Trophoblast cell (in vitro differentiated cells and primary cell): ENCODE measurements at regions not wholly inside any gene's neighbourhood (a gene's known extent, or its start where the extent isn't known, plus 50 kb on each side); places are given as distances from the start of the nearest gene placed in this dataset.

ENCODE experiments used
- DNase-seq, 2 donors: peaks; one replicate each; pipeline ENCODE4 v3.0.0-alpha.2; 2016
- H2AFZ ChIP-seq: 2 replicates; pipeline ENCODE4 v1.6.1; 2013; ENCODE audit warnings: low read length, moderate library complexity, mild to moderate bottlenecking; ENCODE audit not compliant: insufficient read depth, poor library complexity
- H2AK5ac ChIP-seq: 2 replicates; pipeline ENCODE4 v1.6.1; 2013; ENCODE audit warnings: mild to moderate bottlenecking, low read length
- H2BK120ac ChIP-seq: 2 replicates; pipeline ENCODE4 v1.6.1; 2013; ENCODE audit warnings: low read length, mild to moderate bottlenecking, moderate library complexity; ENCODE audit not compliant: insufficient read depth, poor library complexity
- H2BK12ac ChIP-seq: 2 replicates; pipeline ENCODE4 v1.6.1; 2013; ENCODE audit warnings: mild to moderate bottlenecking, low read length, moderate library complexity
- H2BK5ac ChIP-seq: 2 replicates; pipeline ENCODE4 v1.6.1; 2013; ENCODE audit warnings: low read length, low read depth, moderate library complexity, mild to moderate bottlenecking; ENCODE audit not compliant: poor library complexity
- H3K14ac ChIP-seq: 2 replicates; pipeline ENCODE4 v1.6.1; 2013; ENCODE audit warnings: mild to moderate bottlenecking, low read length
- H3K18ac ChIP-seq: 2 replicates; pipeline ENCODE4 v1.6.1; 2013; ENCODE audit warnings: mild to moderate bottlenecking, low read length
- H3K23ac ChIP-seq: 2 replicates; pipeline ENCODE4 v1.6.1; 2013; ENCODE audit warnings: low read length
- H3K27ac ChIP-seq: 2 replicates; pipeline ENCODE4 v1.5.1; 2013; ENCODE audit warnings: low read depth, mild to moderate bottlenecking, inconsistent platforms, low read length, moderate library complexity
- H3K27me3 ChIP-seq: 2 replicates; pipeline ENCODE4 v1.6.1; 2013; ENCODE audit warnings: inconsistent platforms, mild to moderate bottlenecking, low read length, moderate library complexity; ENCODE audit not compliant: insufficient read depth
- H3K36me3 ChIP-seq, 2 experiments: 1 replicate in 1 of 2; 2 replicates in 1 of 2; pipeline ENCODE4 v1.6.1; 2013; ENCODE audit warnings: low read length in 2 of 2, mild to moderate bottlenecking in 2 of 2, moderate library complexity in 1 of 2; ENCODE audit not compliant: insufficient read depth in 2 of 2, control insufficient read depth in 1 of 2
- H3K4ac ChIP-seq: 2 replicates; pipeline ENCODE4 v1.6.1; 2013; ENCODE audit warnings: low read depth, mild to moderate bottlenecking, low read length, moderate library complexity
- H3K4me1 ChIP-seq, 2 experiments: 1 replicate in 1 of 2; 2 replicates in 1 of 2; pipeline ENCODE4 v1.6.1; 2013; ENCODE audit warnings: low read length in 2 of 2, mild to moderate bottlenecking in 2 of 2, moderate library complexity in 1 of 2; ENCODE audit not compliant: insufficient read depth in 2 of 2, control insufficient read depth in 1 of 2
- H3K4me2 ChIP-seq: 2 replicates; pipeline ENCODE4 v1.6.1; 2013; ENCODE audit warnings: inconsistent platforms, mild to moderate bottlenecking, low read length, moderate library complexity
- H3K4me3 ChIP-seq: 2 replicates; pipeline ENCODE4 v1.5.1; 2013; ENCODE audit warnings: mild to moderate bottlenecking, low read depth, low read length, inconsistent platforms
- H3K79me1 ChIP-seq: one replicate; pipeline ENCODE4 v1.6.1; 2013; ENCODE audit warnings: low read length
- H3K79me2 ChIP-seq: 2 replicates; pipeline ENCODE4 v1.6.1; 2013; ENCODE audit warnings: low read length, mild to moderate bottlenecking; ENCODE audit not compliant: control insufficient read depth, insufficient read depth, poor library complexity
- H3K9ac ChIP-seq: 2 replicates; pipeline ENCODE4 v1.6.1; 2013; ENCODE audit warnings: mild to moderate bottlenecking, low read length
- H3K9me3 ChIP-seq: 2 replicates; pipeline ENCODE4 v1.6.1; 2013; ENCODE audit warnings: low read depth, mild to moderate bottlenecking, control low read depth, inconsistent platforms, low read length; ENCODE audit not compliant: insufficient read depth
- H4K12ac ChIP-seq: 2 replicates; pipeline ENCODE4 v1.6.1; 2013; ENCODE audit warnings: low read depth, mild to moderate bottlenecking, low read length, moderate library complexity
- H4K8ac ChIP-seq: 2 replicates; pipeline ENCODE4 v1.6.1; 2013; ENCODE audit warnings: low read depth, mild to moderate bottlenecking, low read length, moderate library complexity
- H4K91ac ChIP-seq: one replicate; pipeline ENCODE4 v1.6.1; 2013; ENCODE audit warnings: low read depth, mild to moderate bottlenecking, low read length, moderate library complexity
- WGBS: extraction: QIAGEN DNeasy Blood & Tissue Kit; methylation state at CpG from one replicate; pipeline ENCODE4 v1.1.7; 2013; ENCODE audit warnings: missing lambda C conversion rate; ENCODE audit not compliant: insufficient read length, insufficient coverage; ENCODE audit errors: extremely low coverage; 5-methylcytosine and 5-hydroxymethylcytosine counted together

DNA sequence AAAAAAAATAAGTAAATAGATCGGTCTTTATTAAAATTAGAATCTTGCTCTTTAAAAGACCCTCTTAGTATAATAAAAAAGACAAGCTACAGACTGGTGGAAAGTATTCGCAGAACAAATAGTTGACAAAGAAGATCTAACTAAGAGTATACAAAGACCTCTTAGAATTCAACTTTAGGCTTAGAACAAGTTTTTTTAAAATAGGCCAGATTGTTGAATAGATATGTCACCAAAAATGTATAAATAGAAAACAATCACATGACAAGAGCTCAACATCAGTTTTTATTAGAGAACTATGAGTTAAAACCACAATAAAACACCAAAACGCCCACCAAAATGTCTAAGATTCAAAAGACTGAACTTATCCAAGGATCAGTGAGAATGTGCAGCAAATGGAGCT is 632.7 kb upstream of the PTCHD4 start:
- no peak overlapping the region for H4K8ac ChIP-seq
- no peak overlapping the region for H2BK120ac ChIP-seq
- no peak overlapping the region for H2AFZ ChIP-seq
- no peaks in the 10 kb centered on the region for H3K9me3 ChIP-seq
- no peak overlapping the region for H3K18ac ChIP-seq
- no peak overlapping the region for H2BK5ac ChIP-seq
- DNase-seq: no peak
- H2AK5ac ChIP-seq: no peak overlapping the region
- H3K4me2 ChIP-seq: no peak overlapping the region
- no peak overlapping the region for H3K4me3 ChIP-seq
- H3K79me1 ChIP-seq: no peaks in the 10 kb centered on the region
- WGBS: no CpG with 5 or more reads among the region's 3 CpGs
- H3K4ac ChIP-seq: no peak overlapping the region
- no peak overlapping the region for H3K27ac ChIP-seq
- H3K27me3 ChIP-seq: no peaks in the 10 kb centered on the region
- no peaks in the 10 kb centered on the region for H3K36me3 ChIP-seq
- no peak overlapping the region for H4K12ac ChIP-seq
- H3K23ac ChIP-seq: no peak overlapping the region
- H2BK12ac ChIP-seq: no peak overlapping the region
- H3K9ac ChIP-seq: no peak overlapping the region
- H3K4me1 ChIP-seq: no peaks in the 10 kb centered on the region
- H3K79me2 ChIP-seq: no peaks in the 10 kb centered on the region
- H4K91ac ChIP-seq: no peak overlapping the region
- H3K14ac ChIP-seq: no peak overlapping the region

DNA sequence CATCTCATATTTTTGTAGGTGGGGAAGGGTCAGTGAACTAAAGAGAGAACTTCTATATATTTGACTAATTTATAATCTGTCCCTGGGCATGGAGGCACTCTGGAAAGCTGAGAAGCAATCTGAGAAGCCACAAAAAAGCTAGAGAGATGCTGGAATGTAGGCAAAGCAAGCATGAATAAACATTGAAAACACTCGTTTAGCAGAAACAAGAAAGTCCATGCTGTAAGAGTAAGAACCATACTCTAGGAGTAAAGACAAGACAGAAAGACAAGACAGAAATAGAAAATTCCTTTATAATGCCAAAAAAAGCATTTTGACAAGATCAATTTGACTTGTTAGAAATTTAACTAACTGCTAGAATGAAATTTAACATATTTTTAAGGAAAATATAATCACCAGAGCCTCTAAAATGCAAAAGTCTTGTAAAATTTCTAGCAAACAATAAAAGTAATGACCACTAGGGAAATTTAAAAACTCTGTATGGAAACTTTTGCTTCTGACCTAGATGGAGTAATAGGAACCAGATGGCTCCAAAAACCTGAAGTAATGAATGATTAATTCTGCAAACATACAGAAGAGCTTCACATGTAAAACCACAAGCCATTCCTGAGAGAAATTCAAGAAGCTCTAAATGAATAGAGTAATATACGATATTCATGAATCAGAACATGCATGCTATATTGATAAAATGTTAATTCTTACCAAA is 625.7 kb upstream of the PTCHD4 start:
- Histone ChIP-seq H3K4me2 (no peak overlapping the region), H4K8ac (no peak overlapping the region), H2AK5ac (no peak overlapping the region), H3K4me3 (no peak overlapping the region), H3K27ac (no peak overlapping the region), H2BK5ac (no peak overlapping the region), H3K4ac (no peak overlapping the region), H2BK12ac (no peak overlapping the region), H2BK120ac (no peak overlapping the region), H3K9me3 (no peaks in the 10 kb centered on the region), H3K36me3 (no peaks in the 10 kb centered on the region), H3K79me1 (no peaks in the 10 kb centered on the region), H3K9ac (no peak overlapping the region), H4K91ac (no peak overlapping the region), H4K12ac (no peak overlapping the region), H2AFZ (no peak overlapping the region), H3K18ac (no peak overlapping the region), H3K27me3 (no peaks in the 10 kb centered on the region), H3K14ac (no peak overlapping the region), H3K23ac (no peak overlapping the region), H3K4me1 (no peaks in the 10 kb centered on the region), H3K79me2 (no peaks in the 10 kb centered on the region)
- WGBS: no CpG with 5 or more reads among the region's 2 CpGs
- DNase-seq: no peak

DNA sequence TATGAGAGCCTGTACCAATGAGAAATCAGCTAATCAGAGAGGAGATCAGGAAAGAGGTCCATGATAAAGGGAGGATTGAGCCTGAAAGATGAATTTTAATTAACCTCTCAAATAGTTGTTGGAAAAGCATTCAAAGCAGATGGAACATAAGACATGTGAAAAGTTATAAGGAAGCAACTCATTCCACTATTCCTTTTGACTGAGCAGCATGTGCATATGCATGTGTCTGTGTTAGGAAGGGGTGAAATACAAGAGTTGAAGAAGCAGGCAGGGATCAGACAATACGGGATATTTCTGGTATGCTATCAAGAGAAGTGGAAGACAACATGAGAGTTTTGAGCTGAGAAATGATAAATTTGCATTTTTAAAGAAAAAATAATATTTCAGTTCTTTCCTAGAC is 624.8 kb upstream of the PTCHD4 start:
- Histone ChIP-seq H3K4me3 (no peak overlapping the region), H2AK5ac (no peak overlapping the region), H2AFZ (no peak overlapping the region), H3K36me3 (no peaks in the 10 kb centered on the region), H3K14ac (no peak overlapping the region), H2BK5ac (no peak overlapping the region), H2BK120ac (no peak overlapping the region), H3K4me2 (no peak overlapping the region), H3K23ac (no peak overlapping the region), H3K4ac (no peak overlapping the region), H3K27me3 (no peaks in the 10 kb centered on the region), H3K9me3 (no peaks in the 10 kb centered on the region), H3K4me1 (no peaks in the 10 kb centered on the region), H3K18ac (no peak overlapping the region), H3K9ac (no peak overlapping the region), H4K91ac (no peak overlapping the region), H3K27ac (no peak overlapping the region), H4K8ac (no peak overlapping the region), H2BK12ac (no peak overlapping the region), H4K12ac (no peak overlapping the region), H3K79me2 (no peaks in the 10 kb centered on the region), H3K79me1 (no peaks in the 10 kb centered on the region)
- no CpG with 5 or more reads among the region's 1 CpG for WGBS
- DNase-seq: no peak

DNA sequence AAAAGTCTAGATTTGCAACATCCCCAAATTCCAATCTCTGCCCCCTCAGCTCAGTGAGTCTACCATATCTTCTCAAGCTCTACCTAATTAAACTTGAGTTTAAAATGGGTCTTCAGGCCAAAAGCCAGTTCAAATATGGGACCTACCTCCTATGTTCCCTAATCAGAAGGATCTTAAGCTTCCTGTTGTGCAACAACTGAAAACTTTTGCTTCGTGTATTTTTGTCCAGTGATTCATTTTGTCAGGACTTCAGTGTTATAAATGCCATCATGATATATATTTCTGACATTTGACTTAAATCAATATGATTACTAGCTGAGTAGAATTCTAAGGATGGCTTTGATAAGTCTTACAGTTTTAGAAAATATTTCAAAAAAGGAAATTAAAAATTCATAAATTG is 622.6 kb upstream of the PTCHD4 start:
- Histone ChIP-seq H3K18ac (no peak overlapping the region), H2BK12ac (no peak overlapping the region), H2AFZ (no peak overlapping the region), H3K27ac (no peak overlapping the region), H3K4me1 (no peaks in the 10 kb centered on the region), H3K4me3 (no peak overlapping the region), H3K9ac (no peak overlapping the region), H3K23ac (no peak overlapping the region), H2BK120ac (no peak overlapping the region), H3K27me3 (no peaks in the 10 kb centered on the region), H3K36me3 (no peaks in the 10 kb centered on the region), H4K8ac (no peak overlapping the region), H3K9me3 (no peaks in the 10 kb centered on the region), H4K91ac (no peak overlapping the region), H4K12ac (no peak overlapping the region), H3K14ac (no peak overlapping the region), H2BK5ac (no peak overlapping the region), H3K79me2 (no peaks in the 10 kb centered on the region), H3K4me2 (no peak overlapping the region), H2AK5ac (no peak overlapping the region), H3K79me1 (no peaks in the 10 kb centered on the region), H3K4ac (no peak overlapping the region)
- no CpG with 5 or more reads among the region's 1 CpG for WGBS
- DNase-seq: peak; percentile 6 to 51
